ENCODE measurements at regions not wholly inside any gene's neighbourhood (a gene's known extent, or its start where the extent isn't known, plus 50 kb on each side); places are given as distances from the start of the nearest gene placed in this dataset.

- Mint-ChIP-seq H3K9me3 (no peaks in the 10 kb centered on the region), H3K4me1 (peaks cover 73% of the 10 kb centered on the region), H3K36me3 (ENCODE audit: low read depth) (no peaks in the 10 kb centered on the region), H3K4me3 (no peak overlapping the region), H3K27ac (no peak overlapping the region), H3K27me3 (ENCODE audit: low read depth, poor library complexity) (peaks cover 19% of the 10 kb centered on the region)
- TF ChIP-seq CTCF (IDR thresholded peaks at IDR 0.05) = no peak
- no peak for DNase-seq
Measured at GRCh38 chr20:50335866-50336265, 145.2 kb downstream of the CEBPB start.

- TF ChIP-seq CTCF (IDR thresholded peaks at IDR 0.05) = no peak
Measured at GRCh38 chr20:50336661-50337060, 146.0 kb downstream of the CEBPB start.

GRCh38 chr20:50337521-50338466, 147.2 kb downstream of the CEBPB start:
- TF ChIP-seq CTCF (IDR thresholded peaks at IDR 0.05) = no peak
- Mint-ChIP-seq H3K9me3 (no peaks in the 10 kb centered on the region), H3K4me3 (no peak overlapping the region), H3K27me3 (ENCODE audit: low read depth, poor library complexity) (peaks cover 22% of the 10 kb centered on the region), H3K4me1 (peaks cover 53% of the 10 kb centered on the region), H3K27ac (no peak overlapping the region), H3K36me3 (ENCODE audit: low read depth) (no peaks in the 10 kb centered on the region)
- DNase-seq = no peak

More at GRCh38 chr20:50336661-50337060, 146.0 kb downstream of the CEBPB start:
- Mint-ChIP-seq H3K9me3 (no peaks in the 10 kb centered on the region), H3K4me1 (peaks cover 65% of the 10 kb centered on the region), H3K27ac (no peak overlapping the region), H3K36me3 (ENCODE audit: low read depth) (no peaks in the 10 kb centered on the region), H3K4me3 (no peak overlapping the region), H3K27me3 (ENCODE audit: low read depth, poor library complexity) (peaks cover 19% of the 10 kb centered on the region)
- no peak for DNase-seq

GRCh38 chr20:50338479-50339391, 148.1 kb downstream of the CEBPB start:
- H3K9me3 Mint-ChIP-seq = no peaks in the 10 kb centered on the region
- no peak for DNase-seq
- peaks cover 22% of the 10 kb centered on the region for H3K27me3 Mint-ChIP-seq (ENCODE audit: low read depth, poor library complexity)
- H3K36me3 Mint-ChIP-seq (ENCODE audit: low read depth) = no peaks in the 10 kb centered on the region
- TF ChIP-seq CTCF (IDR thresholded peaks at IDR 0.05) = no peak
- H3K27ac Mint-ChIP-seq = no peak overlapping the region
- peaks cover 44% of the 10 kb centered on the region for H3K4me1 Mint-ChIP-seq
- peak overlapping the region; percentile 18 for H3K4me3 Mint-ChIP-seq

- DNase-seq = no peak
- Mint-ChIP-seq H3K27ac (no peak overlapping the region), H3K4me3 (no peak overlapping the region), H3K4me1 (peaks cover 37% of the 10 kb centered on the region), H3K36me3 (ENCODE audit: low read depth) (no peaks in the 10 kb centered on the region), H3K9me3 (no peaks in the 10 kb centered on the region), H3K27me3 (ENCODE audit: low read depth, poor library complexity) (peaks cover 22% of the 10 kb centered on the region)
- TF ChIP-seq CTCF (IDR thresholded peaks at IDR 0.05) = no peak
Measured at GRCh38 chr20:50339466-50339901, 148.9 kb downstream of the CEBPB start.
